ENCODE measurements at regions not wholly inside any gene's neighbourhood (a gene's known extent, or its start where the extent isn't known, plus 50 kb on each side); places are given as distances from the start of the nearest gene placed in this dataset.

- Histone ChIP-seq H3K4me2 (no peak overlapping the region), H4K20me1 (replicated peaks; ENCODE audit: insufficient read depth) (no peaks in the 10 kb centered on the region), H3F3A (replicated peaks; ENCODE audit: low read depth) (no peaks in the 10 kb centered on the region), H3K9me2 (ENCODE audit: insufficient read depth) (no peaks in the 10 kb centered on the region), H3K79me2 (replicated peaks; ENCODE audit: insufficient read depth) (no peaks in the 10 kb centered on the region), H3K27me3 (ENCODE audit: insufficient read depth) (no peaks in the 10 kb centered on the region), H3K36me3 (ENCODE audit: insufficient read depth) (no peaks in the 10 kb centered on the region), H3K4me3 (no peak overlapping the region), H3K4me1 (ENCODE audit: insufficient read depth) (no peaks in the 10 kb centered on the region), H2AFZ (no peak overlapping the region), H3K27ac (ENCODE audit: low read depth) (no peak overlapping the region)
- ATAC-seq: no peak
- Mint-ChIP-seq H3K9me3 (peaks cover 3% of the 10 kb centered on the region; the same call in 2 of the 3 replicates), H3K4me1 (peaks cover 10% of the 10 kb centered on the region), H3K36me3 (ENCODE audit: low read depth) (no peaks in the 10 kb centered on the region), H3K27ac (no peak overlapping the region), H3K27me3 (ENCODE audit: insufficient read depth, low read depth, poor library complexity) (peaks cover 10% of the 10 kb centered on the region), H3K4me3 (no peak overlapping the region; the same call in 2 of the 3 replicates)
- no peak for DNase-seq (ENCODE audit: low spot score)
- TF ChIP-seq POLR2AphosphoS5 (IDR thresholded peaks at IDR 0.05; ENCODE audit: low read depth) (no peak), NANOG (IDR thresholded peaks at IDR 0.05; ENCODE audit: borderline replicate concordance) (no peak), ETS1 (IDR thresholded peaks at IDR 0.05) (no peak), ZNF114 (CRISPR knock-in tag; IDR thresholded peaks at IDR 0.05) (no peak), CREB1 (CRISPR knock-in tag; IDR thresholded peaks at IDR 0.05; ENCODE audit: low read depth) (no peak), STAT1 (IDR thresholded peaks at IDR 0.05; ENCODE audit: unreplicated experiment) (no peak), JUNB (IDR thresholded peaks at IDR 0.05; ENCODE audit: unreplicated experiment) (no peak), ZNF462 (CRISPR knock-in tag; IDR thresholded peaks at IDR 0.05) (no peak), ZNF331 (CRISPR knock-in tag; IDR thresholded peaks at IDR 0.05; ENCODE audit: low read depth) (no peak), EZH2 (IDR thresholded peaks at IDR 0.05; ENCODE audit: low read depth, unreplicated experiment) (no peak), EZH2phosphoT487 (IDR thresholded peaks at IDR 0.05; ENCODE audit: unreplicated experiment) (no peak)
- TF ChIP-seq, protein P1, sequence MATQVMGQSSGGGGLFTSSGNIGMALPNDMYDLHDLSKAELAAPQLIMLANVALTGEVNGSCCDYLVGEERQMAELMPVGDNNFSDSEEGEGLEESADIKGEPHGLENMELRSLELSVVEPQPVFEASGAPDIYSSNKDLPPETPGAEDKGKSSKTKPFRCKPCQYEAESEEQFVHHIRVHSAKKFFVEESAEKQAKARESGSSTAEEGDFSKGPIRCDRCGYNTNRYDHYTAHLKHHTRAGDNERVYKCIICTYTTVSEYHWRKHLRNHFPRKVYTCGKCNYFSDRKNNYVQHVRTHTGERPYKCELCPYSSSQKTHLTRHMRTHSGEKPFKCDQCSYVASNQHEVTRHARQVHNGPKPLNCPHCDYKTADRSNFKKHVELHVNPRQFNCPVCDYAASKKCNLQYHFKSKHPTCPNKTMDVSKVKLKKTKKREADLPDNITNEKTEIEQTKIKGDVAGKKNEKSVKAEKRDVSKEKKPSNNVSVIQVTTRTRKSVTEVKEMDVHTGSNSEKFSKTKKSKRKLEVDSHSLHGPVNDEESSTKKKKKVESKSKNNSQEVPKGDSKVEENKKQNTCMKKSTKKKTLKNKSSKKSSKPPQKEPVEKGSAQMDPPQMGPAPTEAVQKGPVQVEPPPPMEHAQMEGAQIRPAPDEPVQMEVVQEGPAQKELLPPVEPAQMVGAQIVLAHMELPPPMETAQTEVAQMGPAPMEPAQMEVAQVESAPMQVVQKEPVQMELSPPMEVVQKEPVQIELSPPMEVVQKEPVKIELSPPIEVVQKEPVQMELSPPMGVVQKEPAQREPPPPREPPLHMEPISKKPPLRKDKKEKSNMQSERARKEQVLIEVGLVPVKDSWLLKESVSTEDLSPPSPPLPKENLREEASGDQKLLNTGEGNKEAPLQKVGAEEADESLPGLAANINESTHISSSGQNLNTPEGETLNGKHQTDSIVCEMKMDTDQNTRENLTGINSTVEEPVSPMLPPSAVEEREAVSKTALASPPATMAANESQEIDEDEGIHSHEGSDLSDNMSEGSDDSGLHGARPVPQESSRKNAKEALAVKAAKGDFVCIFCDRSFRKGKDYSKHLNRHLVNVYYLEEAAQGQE (IDR thresholded peaks at IDR 0.05; ENCODE audit: unreplicated experiment): no peak
- TF ChIP-seq, protein P2, sequence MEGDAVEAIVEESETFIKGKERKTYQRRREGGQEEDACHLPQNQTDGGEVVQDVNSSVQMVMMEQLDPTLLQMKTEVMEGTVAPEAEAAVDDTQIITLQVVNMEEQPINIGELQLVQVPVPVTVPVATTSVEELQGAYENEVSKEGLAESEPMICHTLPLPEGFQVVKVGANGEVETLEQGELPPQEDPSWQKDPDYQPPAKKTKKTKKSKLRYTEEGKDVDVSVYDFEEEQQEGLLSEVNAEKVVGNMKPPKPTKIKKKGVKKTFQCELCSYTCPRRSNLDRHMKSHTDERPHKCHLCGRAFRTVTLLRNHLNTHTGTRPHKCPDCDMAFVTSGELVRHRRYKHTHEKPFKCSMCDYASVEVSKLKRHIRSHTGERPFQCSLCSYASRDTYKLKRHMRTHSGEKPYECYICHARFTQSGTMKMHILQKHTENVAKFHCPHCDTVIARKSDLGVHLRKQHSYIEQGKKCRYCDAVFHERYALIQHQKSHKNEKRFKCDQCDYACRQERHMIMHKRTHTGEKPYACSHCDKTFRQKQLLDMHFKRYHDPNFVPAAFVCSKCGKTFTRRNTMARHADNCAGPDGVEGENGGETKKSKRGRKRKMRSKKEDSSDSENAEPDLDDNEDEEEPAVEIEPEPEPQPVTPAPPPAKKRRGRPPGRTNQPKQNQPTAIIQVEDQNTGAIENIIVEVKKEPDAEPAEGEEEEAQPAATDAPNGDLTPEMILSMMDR (conservative IDR thresholded peaks at IDR 0.05; ENCODE audit: low read depth in 2 of 2): no peak
These were observed 288.5 kb downstream of the XXYLT1 start for GRCh38 chr3:194982472-194982871.

Data from GM23338 (cell line).